Naive B cell (primary cell): ENCODE measurements at regions not wholly inside any gene's neighbourhood (a gene's known extent, or its start where the extent isn't known, plus 50 kb on each side); places are given as distances from the start of the nearest gene placed in this dataset.
"Not testable (repeated sequence)": the region's sequence is repeated elsewhere in the genome, so short reads cannot be mapped to it uniquely, and the experiment has no call there.

Experiments
- ATAC-seq, 2 donors: fragments of 150-1000 bp; cut with Tn5 transposase; 2 replicates each; pipeline ENCODE4 v1.10.0; 2021; ENCODE audit warnings: low read depth in 2 of 2, mild to moderate bottlenecking in 2 of 2, moderate library complexity in 2 of 2
- DNase-seq: peaks from one replicate; pipeline ENCODE4 v3.0.0; 2022
- H3K27ac Mint-ChIP-seq, 6 donors: one replicate each; pipeline ENCODE4 v1.8.0; 2020 to 2022; ENCODE audit warnings: mild to moderate bottlenecking in 6 of 6, mixed read lengths in 6 of 6, moderate library complexity in 5 of 6, inconsistent platforms in 2 of 6
- H3K27me3 Mint-ChIP-seq, 3 donors: one replicate each; pipeline ENCODE4 v1.8.0; 2021 to 2022; ENCODE audit warnings: mixed read lengths in 3 of 3, mild to moderate bottlenecking in 1 of 3
- H3K36me3 Mint-ChIP-seq, 2 donors: one replicate each; pipeline ENCODE4 v1.8.0; 2020 to 2022; ENCODE audit warnings: mixed read lengths in 2 of 2, inconsistent platforms in 1 of 2, mild to moderate bottlenecking in 1 of 2
- H3K4me1 Mint-ChIP-seq, 3 donors: one replicate each; pipeline ENCODE4 v1.8.0; 2020 to 2022; ENCODE audit warnings: mixed read lengths in 3 of 3, inconsistent platforms in 1 of 3, mild to moderate bottlenecking in 1 of 3, moderate library complexity in 1 of 3
- H3K4me3 Mint-ChIP-seq, 8 donors: one replicate each; pipeline ENCODE4 v1.8.0; 2020 to 2022; ENCODE audit warnings: mild to moderate bottlenecking in 8 of 8, mixed read lengths in 8 of 8, moderate library complexity in 8 of 8, inconsistent platforms in 2 of 8
- H3K9me3 Mint-ChIP-seq, 7 donors: one replicate each; pipeline ENCODE4 v1.8.0; 2020 to 2022; ENCODE audit warnings: mixed read lengths in 7 of 7, mild to moderate bottlenecking in 5 of 7, inconsistent platforms in 2 of 7, moderate library complexity in 1 of 7

GRCh38 chr7:76135263-76135662, 66.4 kb upstream of the SRRM3 start:
- not testable (repeated sequence) for DNase-seq, H3K36me3 Mint-ChIP-seq, ATAC-seq, H3K4me3 Mint-ChIP-seq, H3K9me3 Mint-ChIP-seq, H3K27ac Mint-ChIP-seq
- Mint-ChIP-seq H3K4me1 (peaks cover 10 to 13% (median 10%) of the 10 kb centered on the region in 3 donors), H3K27me3 (peaks cover 0 to 12% (median 7%) of the 10 kb centered on the region in 3 donors)

GRCh38 chr7:76138577-76139313, 63.0 kb upstream of the SRRM3 start:
- DNase-seq, H3K4me1 Mint-ChIP-seq, H3K9me3 Mint-ChIP-seq, ATAC-seq, H3K4me3 Mint-ChIP-seq, H3K36me3 Mint-ChIP-seq, H3K27ac Mint-ChIP-seq: not testable (repeated sequence)
- H3K27me3 Mint-ChIP-seq = peaks cover 0 to 12% (median 7%) of the 10 kb centered on the region in 3 donors

GRCh38 chr7:76139670-76140069, 62.0 kb upstream of the SRRM3 start:
- Mint-ChIP-seq H3K4me3 (no peak overlapping the region), H3K4me1 (no peaks in the 10 kb centered on the region), H3K27me3 (peaks cover 0 to 12% (median 7%) of the 10 kb centered on the region in 3 donors), H3K9me3 (peaks cover 0 to 6% (median 0%) of the 10 kb centered on the region in 7 donors), H3K27ac (no peak overlapping the region), H3K36me3 (no peaks in the 10 kb centered on the region)
- DNase-seq (no peak), ATAC-seq (no peak)

- not testable (repeated sequence) for H3K27ac Mint-ChIP-seq, H3K36me3 Mint-ChIP-seq, H3K4me1 Mint-ChIP-seq, ATAC-seq, H3K9me3 Mint-ChIP-seq, DNase-seq
- Mint-ChIP-seq H3K4me3 (peak overlapping the region in 1 of 8 donors; percentile 42), H3K27me3 (peaks cover 0 to 12% (median 7%) of the 10 kb centered on the region in 3 donors)
Observed at GRCh38 chr7:76140259-76140658, 61.4 kb upstream of the SRRM3 start.

GRCh38 chr7:76142861-76143260, 58.8 kb upstream of the SRRM3 start:
- Mint-ChIP-seq H3K9me3 (peaks cover 0 to 6% (median 0%) of the 10 kb centered on the region in 7 donors), H3K27me3 (no peaks in the 10 kb centered on the region), H3K4me3 (no peak overlapping the region), H3K36me3 (no peaks in the 10 kb centered on the region), H3K4me1 (no peaks in the 10 kb centered on the region), H3K27ac (no peak overlapping the region)
- DNase-seq = no peak
- no peak for ATAC-seq

GRCh38 chr7:76144664-76145270, 56.9 kb upstream of the SRRM3 start:
- H3K36me3 Mint-ChIP-seq = not testable (repeated sequence)

GRCh38 chr7:76146374-76146773, 55.3 kb upstream of the SRRM3 start:
- ATAC-seq = no peak
- peaks cover 0 to 7% (median 5%) of the 10 kb centered on the region in 3 donors for H3K27me3 Mint-ChIP-seq

More at GRCh38 chr7:76144664-76145270, 56.9 kb upstream of the SRRM3 start:
- DNase-seq, ATAC-seq, H3K27ac Mint-ChIP-seq, H3K27me3 Mint-ChIP-seq, H3K4me1 Mint-ChIP-seq, H3K4me3 Mint-ChIP-seq, H3K9me3 Mint-ChIP-seq: not testable (repeated sequence)

GRCh38 chr7:76148947-76149346, 52.7 kb upstream of the SRRM3 start:
- H3K4me3 Mint-ChIP-seq, H3K4me1 Mint-ChIP-seq, DNase-seq, ATAC-seq, H3K27ac Mint-ChIP-seq, H3K36me3 Mint-ChIP-seq, H3K27me3 Mint-ChIP-seq, H3K9me3 Mint-ChIP-seq: not testable (repeated sequence)

More at GRCh38 chr7:76146374-76146773, 55.3 kb upstream of the SRRM3 start:
- Mint-ChIP-seq H3K9me3 (no peaks in the 10 kb centered on the region), H3K4me1 (no peaks in the 10 kb centered on the region), H3K4me3 (no peak overlapping the region), H3K36me3 (no peaks in the 10 kb centered on the region), H3K27ac (no peak overlapping the region)
- no peak for DNase-seq

- Mint-ChIP-seq H3K4me1 (no peaks in the 10 kb centered on the region), H3K27ac (no peak overlapping the region), H3K36me3 (no peaks in the 10 kb centered on the region), H3K27me3 (peaks cover 0 to 11% (median 9%) of the 10 kb centered on the region in 3 donors), H3K4me3 (no peak overlapping the region), H3K9me3 (no peaks in the 10 kb centered on the region)
- no peak for ATAC-seq
- no peak for DNase-seq
Observed at GRCh38 chr7:76149847-76150691, 51.6 kb upstream of the SRRM3 start.
